C4-2B (cell line): ENCODE measurements at regions not wholly inside any gene's neighbourhood (a gene's known extent, or its start where the extent isn't known, plus 50 kb on each side); places are given as distances from the start of the nearest gene placed in this dataset.
"Not testable (repeated sequence)": the region's sequence is repeated elsewhere in the genome, so short reads cannot be mapped to it uniquely, and the experiment has no call there.

Source experiments
- H3K27ac ChIP-seq: fragments of 450-650 bp; 2 replicates; pipeline ENCODE4 v1.5.1; 2017
- ZFX ChIP-seq: fragments of 450-650 bp; IDR thresholded peaks from 2 replicates; pipeline ENCODE4 v1.6.1; 2017
- TF ChIP-seq, protein P1 (sequence below): fragments of 450-650 bp; conservative IDR thresholded peaks from 2 replicates; pipeline ENCODE4 v1.5.1; 2017; ENCODE audit warnings: mild to moderate bottlenecking

- H3K27ac ChIP-seq: no peak overlapping the region
- TF ChIP-seq ZFX: no peak
- TF ChIP-seq, protein P1, sequence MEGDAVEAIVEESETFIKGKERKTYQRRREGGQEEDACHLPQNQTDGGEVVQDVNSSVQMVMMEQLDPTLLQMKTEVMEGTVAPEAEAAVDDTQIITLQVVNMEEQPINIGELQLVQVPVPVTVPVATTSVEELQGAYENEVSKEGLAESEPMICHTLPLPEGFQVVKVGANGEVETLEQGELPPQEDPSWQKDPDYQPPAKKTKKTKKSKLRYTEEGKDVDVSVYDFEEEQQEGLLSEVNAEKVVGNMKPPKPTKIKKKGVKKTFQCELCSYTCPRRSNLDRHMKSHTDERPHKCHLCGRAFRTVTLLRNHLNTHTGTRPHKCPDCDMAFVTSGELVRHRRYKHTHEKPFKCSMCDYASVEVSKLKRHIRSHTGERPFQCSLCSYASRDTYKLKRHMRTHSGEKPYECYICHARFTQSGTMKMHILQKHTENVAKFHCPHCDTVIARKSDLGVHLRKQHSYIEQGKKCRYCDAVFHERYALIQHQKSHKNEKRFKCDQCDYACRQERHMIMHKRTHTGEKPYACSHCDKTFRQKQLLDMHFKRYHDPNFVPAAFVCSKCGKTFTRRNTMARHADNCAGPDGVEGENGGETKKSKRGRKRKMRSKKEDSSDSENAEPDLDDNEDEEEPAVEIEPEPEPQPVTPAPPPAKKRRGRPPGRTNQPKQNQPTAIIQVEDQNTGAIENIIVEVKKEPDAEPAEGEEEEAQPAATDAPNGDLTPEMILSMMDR: no peak
Measured at GRCh38 chr5:145465474-145466263, 369.5 kb downstream of the PRELID2 start.

DNA sequence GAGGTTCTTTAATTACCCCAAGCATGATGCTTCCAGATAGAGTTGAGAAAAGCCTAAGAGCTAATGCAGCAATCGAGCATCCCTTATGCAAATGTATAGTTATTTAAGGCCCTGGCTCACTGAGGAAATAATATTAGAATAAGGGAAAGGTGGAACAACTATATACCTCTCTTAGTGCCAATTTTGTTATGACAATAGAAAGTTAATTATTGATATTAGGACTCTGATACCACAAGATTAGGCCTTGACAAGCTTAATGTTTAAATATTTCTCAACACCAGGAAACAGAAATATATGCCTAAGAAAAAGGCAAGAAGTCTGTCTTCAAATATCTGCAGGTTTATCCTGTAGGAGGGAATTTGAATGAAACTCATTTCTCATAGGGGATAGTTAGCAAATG is 371.0 kb downstream of the PRELID2 start:
- no peak for TF ChIP-seq ZFX
- TF ChIP-seq, protein P1: no peak

GRCh38 chr5:145463634-145464033 is 371.5 kb downstream of the PRELID2 start:
- TF ChIP-seq, protein P1: no peak
- no peak for TF ChIP-seq ZFX
- no peak overlapping the region for H3K27ac ChIP-seq

More for the DNA sequence above, 371.0 kb downstream of the PRELID2 start:
- H3K27ac ChIP-seq: no peak overlapping the region

- no peak overlapping the region for H3K27ac ChIP-seq
- no peak for TF ChIP-seq ZFX
- TF ChIP-seq, protein P1: no peak
Measured at GRCh38 chr5:145462525-145462924, 372.6 kb downstream of the PRELID2 start.

DNA sequence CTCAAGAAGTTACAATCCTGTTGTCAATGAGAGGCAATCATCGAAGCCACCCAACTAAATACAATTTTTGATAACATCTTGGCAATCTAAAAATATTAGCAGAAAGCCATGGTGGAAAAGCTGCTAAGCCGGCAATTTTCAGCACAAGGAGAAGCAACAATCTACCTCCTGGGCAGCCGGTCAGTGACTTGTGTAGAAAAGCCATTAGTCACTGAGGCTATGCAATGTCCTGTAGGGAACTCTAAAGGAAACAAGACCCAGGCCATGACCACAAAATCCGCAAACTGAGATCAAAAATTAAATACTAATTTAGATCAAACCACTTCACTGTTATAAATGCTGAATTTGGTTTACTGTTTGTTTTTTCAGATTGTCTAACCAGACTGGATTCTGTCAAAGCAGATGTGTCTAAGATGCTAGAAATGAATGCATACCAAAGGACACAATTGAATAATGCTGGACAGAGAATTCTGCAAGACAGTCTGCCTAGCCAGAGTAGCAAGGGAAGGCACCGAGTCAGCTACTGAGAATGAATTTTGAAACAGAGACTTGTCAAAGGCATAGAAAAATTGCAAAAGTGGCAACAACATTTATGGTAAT is 384.8 kb downstream of the PRELID2 start:
- no peak overlapping the region for H3K27ac ChIP-seq
- TF ChIP-seq, protein P1: no peak
- no peak for TF ChIP-seq ZFX

- no peak overlapping the region for H3K27ac ChIP-seq
- TF ChIP-seq, protein P1: no peak
- TF ChIP-seq ZFX: no peak
Measured at GRCh38 chr5:145449794-145450193, 385.3 kb downstream of the PRELID2 start.

- H3K27ac ChIP-seq: not testable (repeated sequence)
Measured at GRCh38 chr5:145446875-145447274, 388.3 kb downstream of the PRELID2 start.

DNA sequence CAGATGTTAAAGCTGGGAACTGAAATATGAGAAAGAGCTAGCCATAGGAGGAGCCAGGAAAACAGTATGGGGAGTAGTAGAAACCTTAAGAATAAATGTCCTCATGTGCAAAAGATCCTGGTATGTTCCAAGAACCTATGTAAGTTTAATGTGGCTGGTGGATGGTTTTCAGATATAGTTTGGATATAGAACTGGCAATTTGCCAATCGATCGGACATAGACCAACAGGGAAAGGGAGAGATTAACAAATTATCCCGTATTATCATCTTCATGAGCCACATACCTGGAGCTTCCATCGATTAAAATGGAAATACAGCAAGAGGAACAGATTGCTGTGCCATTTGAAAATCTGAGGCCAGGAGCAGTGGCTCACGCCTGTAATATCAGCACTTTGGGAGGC is 388.7 kb downstream of the PRELID2 start:
- TF ChIP-seq, protein P1: no peak
- no peak for TF ChIP-seq ZFX
- H3K27ac ChIP-seq: no peak overlapping the region
